Sigmoid colon (tissue), 4 donors: ENCODE measurements at regions not wholly inside any gene's neighbourhood (a gene's known extent, or its start where the extent isn't known, plus 50 kb on each side); places are given as distances from the start of the nearest gene placed in this dataset.

Experiments
- CTCF ChIP-seq, 4 experiments: fragments of 450-650 bp in 3 of 4; fragments of 200-600 bp in 1 of 4; IDR thresholded peaks; one replicate each; pipeline ENCODE4 v1.5.1; 2016 to 2019; ENCODE audit warnings: antibody characterized with exemption in 4 of 4, mild to moderate bottlenecking in 3 of 4, moderate library complexity in 2 of 4
- EP300 ChIP-seq, 4 donors: sonication (generic); formaldehyde crosslinking; IDR thresholded peaks; one replicate each; pipeline ENCODE4 v1.6.1; 2017; ENCODE audit warnings: antibody characterized with exemption in 4 of 4
- POLR2A ChIP-seq, 2 donors: fragments of 450-650 bp; IDR thresholded peaks; one replicate each; pipeline ENCODE4 v1.6.1; 2016; ENCODE audit warnings: antibody characterized with exemption in 2 of 2, mild to moderate bottlenecking in 2 of 2, moderate library complexity in 2 of 2
- POLR2AphosphoS5 ChIP-seq, 4 donors: sonication (generic); formaldehyde crosslinking; IDR thresholded peaks; one replicate each; pipeline ENCODE4 v1.6.1; 2017; ENCODE audit warnings: antibody characterized with exemption in 4 of 4

- TF ChIP-seq CTCF (IDR thresholded peaks at IDR 0.05) (no peak), POLR2A (IDR thresholded peaks at IDR 0.05) (no peak), POLR2AphosphoS5 (IDR thresholded peaks at IDR 0.05) (no peak), EP300 (IDR thresholded peaks at IDR 0.05) (no peak)
Measured at GRCh38 chr15:93420477-93420876, 331.5 kb upstream of the RGMA start.
